ENCODE measurements at regions not wholly inside any gene's neighbourhood (a gene's known extent, or its start where the extent isn't known, plus 50 kb on each side); places are given as distances from the start of the nearest gene placed in this dataset.

DNA sequence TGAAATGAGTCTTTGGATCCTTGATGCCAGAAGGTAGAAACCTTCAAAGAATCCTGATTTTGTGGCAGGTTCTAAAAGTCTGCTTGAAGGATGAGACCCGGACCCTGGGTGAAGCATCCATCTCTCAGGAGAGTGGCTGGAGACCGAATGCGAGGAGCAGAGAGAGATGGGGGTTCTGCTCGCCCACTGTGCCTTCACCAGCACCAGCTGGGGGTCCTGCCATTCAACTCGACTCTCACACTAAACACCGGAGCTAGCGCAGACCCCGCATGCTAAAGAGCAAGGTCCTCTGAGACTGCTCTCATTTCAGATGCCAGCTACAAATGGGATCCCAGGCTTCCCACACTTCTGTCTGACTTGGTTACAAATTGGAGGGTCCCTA, 218.4 kb downstream of the GLRX3 start:
- TF ChIP-seq RFX5 (IDR thresholded peaks at IDR 0.05; ENCODE audit: low read depth, low read length), result no peak
- TF ChIP-seq, protein P1, sequence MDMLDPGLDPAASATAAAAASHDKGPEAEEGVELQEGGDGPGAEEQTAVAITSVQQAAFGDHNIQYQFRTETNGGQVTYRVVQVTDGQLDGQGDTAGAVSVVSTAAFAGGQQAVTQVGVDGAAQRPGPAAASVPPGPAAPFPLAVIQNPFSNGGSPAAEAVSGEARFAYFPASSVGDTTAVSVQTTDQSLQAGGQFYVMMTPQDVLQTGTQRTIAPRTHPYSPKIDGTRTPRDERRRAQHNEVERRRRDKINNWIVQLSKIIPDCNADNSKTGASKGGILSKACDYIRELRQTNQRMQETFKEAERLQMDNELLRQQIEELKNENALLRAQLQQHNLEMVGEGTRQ (IDR thresholded peaks at IDR 0.05; ENCODE audit: low read depth, low read length), result no peak
